ENCODE measurements at regions not wholly inside any gene's neighbourhood (a gene's known extent, or its start where the extent isn't known, plus 50 kb on each side); places are given as distances from the start of the nearest gene placed in this dataset.

DNA sequence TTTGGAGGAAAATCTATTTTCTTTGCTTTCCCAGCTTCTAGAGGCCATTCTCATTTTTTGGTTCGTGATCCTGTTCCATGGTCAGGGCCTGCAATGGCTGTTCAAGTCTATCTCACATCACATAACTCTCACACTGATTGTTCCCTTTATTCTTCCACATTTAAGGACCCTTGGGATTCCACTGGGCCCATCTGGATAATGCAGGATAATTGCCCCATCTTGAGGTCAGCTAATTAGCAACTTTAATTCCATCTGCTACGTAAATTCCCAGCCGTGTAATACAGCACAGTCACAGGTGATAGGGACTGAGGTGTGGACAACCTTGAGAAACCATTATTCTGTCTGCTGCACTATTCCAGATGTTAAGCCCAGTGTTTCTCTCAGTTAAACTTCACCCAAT is 311.6 kb upstream of the CNTN4 start:
- no peaks in the 10 kb centered on the region for H3K27me3 Mint-ChIP-seq
- intact Hi-C loops (cut with DNase I, micrococcal nuclease): loop anchor here in 1 of 2 experiments (10.0 kb wide), 1 partner anchor 612 kb away; no protein-coding TSS in a partner anchor
- H3K27ac ChIP-seq (ENCODE audit: low read depth in 1 of 2, low read length in 2 of 2): no peak overlapping the region
- peaks cover 7% of the 10 kb centered on the region for H3K9me3 Mint-ChIP-seq
- no peak overlapping the region for H3K4me3 ChIP-seq (ENCODE audit: low read length)
- H3K4me1 ChIP-seq (ENCODE audit: insufficient read depth, low read length): no peaks in the 10 kb centered on the region
- H3K36me3 ChIP-seq (ENCODE audit: insufficient read depth, low read length): no peaks in the 10 kb centered on the region
- TF ChIP-seq, protein P1, sequence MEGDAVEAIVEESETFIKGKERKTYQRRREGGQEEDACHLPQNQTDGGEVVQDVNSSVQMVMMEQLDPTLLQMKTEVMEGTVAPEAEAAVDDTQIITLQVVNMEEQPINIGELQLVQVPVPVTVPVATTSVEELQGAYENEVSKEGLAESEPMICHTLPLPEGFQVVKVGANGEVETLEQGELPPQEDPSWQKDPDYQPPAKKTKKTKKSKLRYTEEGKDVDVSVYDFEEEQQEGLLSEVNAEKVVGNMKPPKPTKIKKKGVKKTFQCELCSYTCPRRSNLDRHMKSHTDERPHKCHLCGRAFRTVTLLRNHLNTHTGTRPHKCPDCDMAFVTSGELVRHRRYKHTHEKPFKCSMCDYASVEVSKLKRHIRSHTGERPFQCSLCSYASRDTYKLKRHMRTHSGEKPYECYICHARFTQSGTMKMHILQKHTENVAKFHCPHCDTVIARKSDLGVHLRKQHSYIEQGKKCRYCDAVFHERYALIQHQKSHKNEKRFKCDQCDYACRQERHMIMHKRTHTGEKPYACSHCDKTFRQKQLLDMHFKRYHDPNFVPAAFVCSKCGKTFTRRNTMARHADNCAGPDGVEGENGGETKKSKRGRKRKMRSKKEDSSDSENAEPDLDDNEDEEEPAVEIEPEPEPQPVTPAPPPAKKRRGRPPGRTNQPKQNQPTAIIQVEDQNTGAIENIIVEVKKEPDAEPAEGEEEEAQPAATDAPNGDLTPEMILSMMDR (IDR thresholded peaks at IDR 0.05): no peak
- no peaks in the 10 kb centered on the region for H3K27me3 ChIP-seq (ENCODE audit: control insufficient read depth in 1 of 2, insufficient read depth in 2 of 2, low read length in 2 of 2)
- CTCF ChIA-PET: interaction anchor here (1.5 kb wide), 1 partner anchor 9 kb away, joined by 4 read pairs; no protein-coding TSS in a partner anchor
- no peak overlapping the region for H3K27ac Mint-ChIP-seq
- H3K36me3 Mint-ChIP-seq (ENCODE audit: low read depth): no peaks in the 10 kb centered on the region
- DNase-seq (no peak), ATAC-seq (ENCODE audit: poor library complexity) (no peak)
- no peak overlapping the region for H3K4me3 Mint-ChIP-seq
- H3K4me1 Mint-ChIP-seq (ENCODE audit: low read depth): no peaks in the 10 kb centered on the region
- peaks cover 0 to 4% of the 10 kb centered on the region in 2 experiments for H3K9me3 ChIP-seq (ENCODE audit: control insufficient read depth in 1 of 2, insufficient read depth in 1 of 2, low read length in 2 of 2)
- POLR2A ChIA-PET: no interaction called here

DNA sequence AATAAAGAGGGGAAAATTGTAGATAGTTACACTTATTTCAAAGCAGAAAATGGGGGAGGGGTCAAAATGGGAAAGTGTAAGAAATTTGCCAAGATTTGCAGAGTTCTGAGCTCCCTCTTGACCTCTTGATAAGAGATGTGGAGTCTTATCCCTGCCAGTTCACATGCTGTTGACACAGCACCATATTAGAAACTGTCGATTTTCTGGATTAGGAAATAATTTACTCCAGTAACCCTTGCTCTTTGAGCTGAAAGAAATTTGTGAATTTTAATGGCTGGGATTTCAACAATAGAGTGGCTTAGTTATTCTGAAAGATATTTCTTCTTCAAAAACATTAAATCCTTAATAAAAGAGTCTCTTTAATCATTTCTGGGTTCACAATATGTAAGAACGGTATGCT is 306.2 kb upstream of the CNTN4 start:
- no peaks in the 10 kb centered on the region for H3K4me1 Mint-ChIP-seq (ENCODE audit: low read depth)
- intact Hi-C loops (cut with DNase I, micrococcal nuclease): no loop called here
- no peak for DNase-seq
- TF ChIP-seq, protein P1 (IDR thresholded peaks at IDR 0.05): no peak
- no peaks in the 10 kb centered on the region for H3K9me3 Mint-ChIP-seq
- Histone ChIP-seq H3K27ac (ENCODE audit: low read depth in 1 of 2, low read length in 2 of 2) (no peak overlapping the region), H3K4me3 (ENCODE audit: low read length) (no peak overlapping the region), H3K9me3 (ENCODE audit: control insufficient read depth in 1 of 2, insufficient read depth in 1 of 2, low read length in 2 of 2) (peaks cover 0 to 5% of the 10 kb centered on the region in 2 experiments), H3K4me1 (ENCODE audit: insufficient read depth, low read length) (no peaks in the 10 kb centered on the region), H3K27me3 (ENCODE audit: control insufficient read depth in 1 of 2, insufficient read depth in 2 of 2, low read length in 2 of 2) (no peaks in the 10 kb centered on the region), H3K36me3 (ENCODE audit: insufficient read depth, low read length) (no peaks in the 10 kb centered on the region)
- ATAC-seq (ENCODE audit: poor library complexity): no peak
- H3K36me3 Mint-ChIP-seq (ENCODE audit: low read depth): no peaks in the 10 kb centered on the region
- CTCF ChIA-PET: no interaction called here
- no peaks in the 10 kb centered on the region for H3K27me3 Mint-ChIP-seq
- POLR2A ChIA-PET: no interaction called here
- H3K27ac Mint-ChIP-seq: no peak overlapping the region
- H3K4me3 Mint-ChIP-seq: no peak overlapping the region

DNA sequence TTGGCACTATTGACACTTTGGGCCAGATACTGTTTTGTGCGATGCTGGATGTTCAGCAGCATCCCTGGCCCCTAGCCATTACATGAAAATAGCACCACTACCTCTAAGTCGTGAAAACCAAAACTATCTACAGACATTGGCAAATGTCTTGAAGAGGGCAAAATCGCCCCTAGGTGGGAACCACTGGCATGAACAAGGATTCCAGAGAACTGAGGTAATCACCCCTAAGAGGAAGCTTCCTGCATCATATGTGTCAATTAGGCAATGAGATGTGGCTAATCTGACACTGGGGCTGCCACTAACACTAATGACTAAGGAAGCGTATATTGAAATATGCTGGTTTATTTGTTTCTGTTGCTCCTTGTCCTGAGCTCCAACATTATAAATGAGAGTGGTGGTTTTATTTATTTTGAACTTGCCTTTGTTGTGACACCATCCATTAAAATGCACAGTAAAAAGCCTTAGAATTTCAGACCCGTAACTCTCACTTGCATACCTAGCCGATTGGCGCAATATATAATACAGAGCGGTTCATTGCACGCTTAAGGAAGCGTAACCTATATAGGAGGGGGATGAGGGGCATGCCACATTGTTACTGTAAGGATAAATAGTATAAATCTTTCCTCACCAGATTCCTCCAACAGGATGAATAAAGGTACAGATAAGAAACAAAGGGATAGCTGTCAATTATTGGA is 299.8 kb upstream of the CNTN4 start:
- H3K36me3 ChIP-seq (ENCODE audit: insufficient read depth, low read length): no peaks in the 10 kb centered on the region
- ATAC-seq (ENCODE audit: poor library complexity) (no peak), DNase-seq (no peak)
- H3K4me3 ChIP-seq (ENCODE audit: low read length): no peak overlapping the region
- CTCF ChIA-PET: no interaction called here
- TF ChIP-seq, protein P1 (IDR thresholded peaks at IDR 0.05): no peak
- POLR2A ChIA-PET: no interaction called here
- H3K27me3 ChIP-seq (ENCODE audit: control insufficient read depth in 1 of 2, insufficient read depth in 2 of 2, low read length in 2 of 2): no peaks in the 10 kb centered on the region
- no peak overlapping the region for H3K4me3 Mint-ChIP-seq
- H3K9me3 ChIP-seq (ENCODE audit: control insufficient read depth in 1 of 2, insufficient read depth in 1 of 2, low read length in 2 of 2): no peaks in the 10 kb centered on the region
- H3K9me3 Mint-ChIP-seq: peaks cover 6% of the 10 kb centered on the region
- no peak overlapping the region for H3K27ac Mint-ChIP-seq
- H3K36me3 Mint-ChIP-seq (ENCODE audit: low read depth): no peaks in the 10 kb centered on the region
- H3K4me1 Mint-ChIP-seq (ENCODE audit: low read depth): no peaks in the 10 kb centered on the region
- H3K27me3 Mint-ChIP-seq: no peaks in the 10 kb centered on the region
- intact Hi-C loops (cut with DNase I, micrococcal nuclease): no loop called here
- no peaks in the 10 kb centered on the region for H3K4me1 ChIP-seq (ENCODE audit: insufficient read depth, low read length)
- H3K27ac ChIP-seq (ENCODE audit: low read depth in 1 of 2, low read length in 2 of 2): no peak overlapping the region

Data from CD4-positive, alpha-beta T cell (primary cell).